Activated naive CD8-positive, alpha-beta T cell (primary cell): ENCODE measurements at regions not wholly inside any gene's neighbourhood (a gene's known extent, or its start where the extent isn't known, plus 50 kb on each side); places are given as distances from the start of the nearest gene placed in this dataset.
"Not testable (repeated sequence)": the region's sequence is repeated elsewhere in the genome, so short reads cannot be mapped to it uniquely, and the experiment has no call there.

Source experiments
- H3K27ac Mint-ChIP-seq: one replicate; pipeline ENCODE4 v1.8.0; 2021; ENCODE audit warnings: mixed read lengths
- H3K27me3 Mint-ChIP-seq: one replicate; pipeline ENCODE4 v1.8.0; 2021; ENCODE audit warnings: mixed read lengths
- H3K36me3 Mint-ChIP-seq: one replicate; pipeline ENCODE4 v1.8.0; 2021; ENCODE audit warnings: mixed read lengths
- H3K4me1 Mint-ChIP-seq: one replicate; pipeline ENCODE4 v1.8.0; 2021; ENCODE audit warnings: low read depth, mixed read lengths
- H3K4me3 Mint-ChIP-seq: one replicate; pipeline ENCODE4 v1.8.0; 2021; ENCODE audit warnings: mild to moderate bottlenecking, mixed read lengths
- H3K9me3 Mint-ChIP-seq: one replicate; pipeline ENCODE4 v1.8.0; 2021; ENCODE audit warnings: low read depth, mixed read lengths

DNA sequence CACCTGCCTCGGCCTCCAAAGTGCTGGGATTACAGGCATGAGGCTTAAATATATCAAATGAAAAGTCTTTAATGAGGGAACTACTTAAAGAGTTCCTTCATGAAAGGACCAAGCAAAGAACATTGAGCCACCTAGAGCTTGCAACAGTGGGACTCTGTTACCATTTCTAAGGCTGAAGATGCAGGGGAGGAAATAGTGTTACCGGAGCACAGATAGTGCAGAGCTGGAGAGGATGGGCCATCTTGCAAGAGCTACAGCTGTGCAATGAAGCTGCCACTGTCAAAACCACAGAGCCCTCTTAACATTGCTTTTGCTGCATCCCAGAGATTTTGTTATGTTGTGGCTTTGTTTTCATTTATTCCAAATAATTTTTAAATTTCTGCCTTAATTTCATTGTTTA, 77.1 kb upstream of the NAA35 start:
- H3K27me3 Mint-ChIP-seq = peaks cover 2% of the 10 kb centered on the region
- no peaks in the 10 kb centered on the region for H3K4me1 Mint-ChIP-seq
- peaks cover 10% of the 10 kb centered on the region for H3K9me3 Mint-ChIP-seq
- H3K36me3 Mint-ChIP-seq = peaks cover 8% of the 10 kb centered on the region
- no peak overlapping the region for H3K27ac Mint-ChIP-seq
- no peak overlapping the region for H3K4me3 Mint-ChIP-seq

DNA sequence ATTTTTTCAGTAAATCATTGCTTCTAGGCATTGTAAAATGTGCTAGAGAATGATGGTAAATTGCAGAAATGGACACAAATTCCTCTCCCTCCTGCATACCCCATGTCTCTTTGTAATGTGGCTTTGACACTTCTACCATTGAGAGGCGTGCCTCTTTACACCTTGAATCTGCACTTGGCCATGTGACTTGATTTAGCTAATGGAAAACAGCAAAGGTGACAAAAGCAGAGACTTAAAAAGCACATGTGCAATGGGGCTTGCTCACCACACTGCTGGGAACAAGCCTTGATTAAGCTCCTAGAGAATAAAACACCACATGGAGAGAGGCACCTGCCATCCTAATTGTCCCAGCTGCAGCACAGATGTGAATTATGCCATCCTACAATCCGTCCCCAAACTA, 69.9 kb upstream of the NAA35 start:
- H3K27me3 Mint-ChIP-seq = no peaks in the 10 kb centered on the region
- H3K4me1 Mint-ChIP-seq = no peaks in the 10 kb centered on the region
- no peaks in the 10 kb centered on the region for H3K9me3 Mint-ChIP-seq
- H3K27ac Mint-ChIP-seq = no peak overlapping the region
- peaks cover 2% of the 10 kb centered on the region for H3K36me3 Mint-ChIP-seq
- H3K4me3 Mint-ChIP-seq = no peak overlapping the region

DNA sequence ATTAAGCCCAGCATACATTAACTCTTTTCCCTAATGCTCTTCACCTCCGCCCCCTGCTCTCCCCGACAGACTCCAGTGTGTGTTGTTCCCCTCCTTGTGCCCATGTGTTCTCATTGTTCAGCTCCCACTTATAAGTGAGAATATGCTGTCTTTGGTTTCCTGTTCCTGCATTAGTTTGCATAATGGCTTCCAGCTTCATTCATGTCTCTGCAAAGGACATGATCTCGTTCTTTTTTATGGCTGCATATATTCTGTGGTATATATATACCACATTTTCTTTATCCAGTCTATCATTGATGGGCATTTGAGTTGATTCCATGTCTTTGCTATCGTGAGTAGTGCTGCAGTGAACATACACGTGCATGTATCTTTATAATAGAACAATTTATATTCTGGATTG, 69.3 kb upstream of the NAA35 start:
- not testable (repeated sequence) for H3K27ac Mint-ChIP-seq, H3K27me3 Mint-ChIP-seq, H3K4me3 Mint-ChIP-seq, H3K9me3 Mint-ChIP-seq, H3K4me1 Mint-ChIP-seq, H3K36me3 Mint-ChIP-seq

DNA sequence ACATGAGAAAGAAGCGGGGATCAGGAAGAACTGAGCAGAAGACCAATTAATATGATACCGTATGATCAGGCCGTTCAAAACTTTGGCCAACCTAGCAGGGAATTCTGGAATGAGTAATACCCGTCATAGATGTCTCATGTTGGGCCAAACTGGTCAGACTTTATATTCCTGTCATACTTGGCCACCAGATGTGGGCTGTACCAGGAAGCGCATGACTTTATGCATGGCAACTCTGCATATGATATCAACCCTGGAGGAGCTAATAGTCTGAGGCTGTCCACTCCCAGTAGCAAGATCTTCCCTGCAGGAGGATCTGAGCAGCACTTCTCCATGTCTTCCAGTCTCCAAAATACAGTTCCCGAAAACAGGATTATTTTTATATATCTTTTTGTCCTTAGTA, 68.5 kb upstream of the NAA35 start:
- Mint-ChIP-seq H3K4me3 (no peak overlapping the region), H3K4me1 (no peaks in the 10 kb centered on the region), H3K27me3 (no peaks in the 10 kb centered on the region), H3K9me3 (no peaks in the 10 kb centered on the region), H3K36me3 (peaks cover 2% of the 10 kb centered on the region), H3K27ac (no peak overlapping the region)

DNA sequence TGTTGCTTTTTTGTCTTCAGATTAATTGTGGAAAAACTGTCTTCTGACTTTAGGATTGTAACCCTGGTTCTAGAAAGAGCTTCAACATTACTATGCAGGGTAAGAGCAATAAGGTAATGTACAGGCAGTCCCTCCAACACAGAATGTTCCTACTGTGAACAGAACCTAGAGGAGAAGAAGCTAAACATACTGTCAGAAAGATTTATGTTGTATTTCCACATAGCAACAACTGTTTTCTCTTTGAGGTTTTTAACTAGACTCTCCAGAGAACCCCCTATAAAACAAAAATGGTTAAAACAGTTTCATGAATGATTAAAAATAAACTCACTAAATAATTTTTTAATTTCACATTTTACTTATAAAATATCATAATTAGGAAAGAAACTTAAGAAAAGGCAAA, 64.3 kb upstream of the NAA35 start:
- H3K4me3 Mint-ChIP-seq = no peak overlapping the region
- no peak overlapping the region for H3K27ac Mint-ChIP-seq
- peaks cover 2% of the 10 kb centered on the region for H3K36me3 Mint-ChIP-seq
- H3K9me3 Mint-ChIP-seq = no peaks in the 10 kb centered on the region
- no peaks in the 10 kb centered on the region for H3K27me3 Mint-ChIP-seq
- H3K4me1 Mint-ChIP-seq = no peaks in the 10 kb centered on the region

DNA sequence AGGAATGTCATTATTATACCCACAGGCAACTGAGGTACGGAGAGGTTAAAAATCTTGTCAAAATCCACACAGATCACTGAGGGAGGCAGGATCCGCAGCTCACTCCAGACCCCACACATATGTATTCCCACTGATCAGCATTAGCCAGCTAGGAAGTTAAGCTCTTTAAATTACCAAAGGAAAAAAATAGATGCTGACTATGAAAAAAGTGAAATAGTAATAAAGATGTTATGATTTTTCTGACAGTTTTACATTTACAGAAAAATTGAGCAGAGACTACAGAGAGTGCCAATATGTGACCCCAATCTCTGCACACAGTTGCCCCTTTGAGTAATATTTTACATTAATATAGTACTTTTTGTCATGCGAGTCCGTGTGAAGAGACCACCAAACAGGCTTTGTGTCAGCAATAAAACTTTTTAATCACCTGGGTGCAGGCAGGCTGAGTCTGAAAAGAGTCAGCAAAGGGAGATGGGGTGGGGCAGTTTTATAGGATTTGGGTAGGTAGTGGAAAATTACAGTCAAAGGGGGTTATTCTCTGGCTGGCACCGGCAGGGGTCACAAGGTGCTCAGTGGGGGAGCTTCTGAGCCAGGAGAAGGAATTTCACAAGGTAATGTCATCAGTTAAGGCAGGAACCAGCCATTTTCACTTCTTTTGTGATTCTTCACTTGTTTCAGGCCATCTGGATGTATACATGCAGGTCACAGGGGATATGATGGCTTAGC, 61.9 kb upstream of the NAA35 start:
- not testable (repeated sequence) for H3K27ac Mint-ChIP-seq, H3K9me3 Mint-ChIP-seq, H3K4me3 Mint-ChIP-seq, H3K27me3 Mint-ChIP-seq, H3K4me1 Mint-ChIP-seq
- peaks cover 14% of the 10 kb centered on the region for H3K36me3 Mint-ChIP-seq

DNA sequence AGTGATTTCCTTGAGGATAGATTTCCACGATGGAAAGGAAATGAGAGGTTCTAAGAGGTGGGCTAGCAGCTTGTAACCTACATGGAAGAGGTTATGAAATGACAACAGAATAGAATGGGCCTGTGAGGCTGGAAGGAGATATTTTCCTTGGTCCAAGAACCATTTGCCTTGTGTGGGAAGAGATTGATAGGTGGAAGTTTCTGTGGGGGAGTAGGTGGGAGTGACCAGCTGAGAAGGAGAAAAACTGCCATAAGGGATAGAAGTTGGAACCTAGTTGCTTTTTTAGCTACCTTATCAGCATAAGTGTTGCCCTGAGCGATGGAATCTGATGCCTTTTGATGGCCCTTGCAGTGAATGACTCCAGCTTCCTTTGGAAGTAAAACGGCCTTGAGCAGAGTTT, 60.4 kb upstream of the NAA35 start:
- peaks cover 24% of the 10 kb centered on the region for H3K36me3 Mint-ChIP-seq
- not testable (repeated sequence) for H3K4me1 Mint-ChIP-seq, H3K4me3 Mint-ChIP-seq, H3K9me3 Mint-ChIP-seq, H3K27ac Mint-ChIP-seq, H3K27me3 Mint-ChIP-seq

DNA sequence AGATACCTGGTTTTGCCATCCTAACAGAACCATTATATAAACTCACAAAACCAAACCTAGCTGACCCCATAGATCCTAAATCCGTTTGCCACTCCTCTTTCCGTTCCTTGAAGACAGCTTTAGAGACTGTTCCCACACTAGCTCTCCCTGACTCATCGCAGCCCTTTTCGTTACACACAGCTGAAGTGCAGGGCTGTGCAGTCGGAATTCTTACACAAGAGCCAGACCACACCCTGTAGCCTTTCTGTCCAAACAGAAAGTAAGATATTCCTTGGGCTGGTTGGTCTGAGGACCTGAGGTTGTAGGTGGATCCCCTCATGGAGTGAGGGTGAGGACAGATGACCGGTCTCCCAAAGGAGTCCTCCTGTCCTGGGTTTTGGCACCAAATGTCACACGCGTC, 56.7 kb upstream of the NAA35 start:
- no peaks in the 10 kb centered on the region for H3K4me1 Mint-ChIP-seq

DNA sequence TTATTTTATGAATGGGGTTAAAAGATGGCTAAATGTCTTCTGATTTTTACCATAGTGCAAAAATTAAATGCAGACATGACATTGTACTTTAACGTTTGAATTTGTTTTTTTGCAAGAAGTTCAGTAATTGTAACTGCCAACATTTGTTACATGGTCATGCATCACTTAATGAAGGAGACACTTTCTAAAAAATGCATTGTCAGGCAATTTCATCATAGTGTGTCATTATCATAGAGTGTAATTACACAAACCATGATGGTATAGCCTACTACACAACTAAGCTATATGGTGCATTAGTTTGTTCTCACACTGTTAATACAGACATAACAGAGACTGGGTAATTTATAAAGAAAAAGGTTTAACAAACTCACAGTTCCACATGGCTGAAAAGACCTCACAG, 50.0 kb upstream of the NAA35 start:
- Mint-ChIP-seq H3K9me3 (peaks cover 6% of the 10 kb centered on the region), H3K27me3 (no peaks in the 10 kb centered on the region), H3K27ac (no peak overlapping the region), H3K4me1 (no peaks in the 10 kb centered on the region), H3K36me3 (peaks cover 21% of the 10 kb centered on the region), H3K4me3 (no peak overlapping the region)

More for the DNA sequence above, 56.7 kb upstream of the NAA35 start:
- no peak overlapping the region for H3K27ac Mint-ChIP-seq
- no peaks in the 10 kb centered on the region for H3K9me3 Mint-ChIP-seq
- no peak overlapping the region for H3K4me3 Mint-ChIP-seq
- peaks cover 28% of the 10 kb centered on the region for H3K36me3 Mint-ChIP-seq
- H3K27me3 Mint-ChIP-seq = no peaks in the 10 kb centered on the region
